ENCODE measurements at regions not wholly inside any gene's neighbourhood (a gene's known extent, or its start where the extent isn't known, plus 50 kb on each side); places are given as distances from the start of the nearest gene placed in this dataset.

GRCh38 chr22:25354456-25354855 lies 135.0 kb downstream of the CRYBB2 start:
- no peaks in the 10 kb centered on the region for H3K9me3 ChIP-seq (ENCODE audit: low read length)
- POLR2A ChIA-PET = no interaction called here
- BruUV-seq (replicated peaks) = no TSS peak
- no peak overlapping the region for H3K4me2 ChIP-seq (ENCODE audit: low read length)
- H3K4me3 ChIP-seq (ENCODE audit: low read depth, low read length, poor library complexity, severe bottlenecking) = no peak overlapping the region
- H2AFZ ChIP-seq (ENCODE audit: low read length) = no peak overlapping the region
- DNase-seq (ENCODE audit: low spot score) = no peak
- H3K27ac ChIP-seq (ENCODE audit: low read depth, low read length, poor library complexity, severe bottlenecking) = no peak overlapping the region
- H3K4me1 ChIP-seq (ENCODE audit: insufficient read depth, low read length, poor library complexity, severe bottlenecking) = peaks cover 11% of the 10 kb centered on the region
- intact Hi-C loops (cut with micrococcal nuclease; ENCODE audit: unreplicated experiment) = no loop called here
- H4K20me1 ChIP-seq (ENCODE audit: insufficient read depth, low read length) = no peaks in the 10 kb centered on the region
- H3K79me2 ChIP-seq (ENCODE audit: insufficient read depth, low read depth, low read length) = no peaks in the 10 kb centered on the region
- TF ChIP-seq CTCF (conservative IDR thresholded peaks at IDR 0.05; ENCODE audit: low read length) = no peak
- TF ChIP-seq EZH2phosphoT487 (IDR thresholded peaks at IDR 0.05; ENCODE audit: borderline replicate concordance, low read depth, low read length) = no peak
- CTCF ChIA-PET (ENCODE audit: unreplicated experiment) = no interaction called here
- H3K36me3 ChIP-seq (ENCODE audit: insufficient read depth, low read length) = peaks cover 38% of the 10 kb centered on the region; the same call in 1 of the 2 replicates
- H3K9me2 ChIP-seq (ENCODE audit: insufficient read depth, low read length) = no peaks in the 10 kb centered on the region

GRCh38 chr22:25357132-25357455 lies 137.7 kb downstream of the CRYBB2 start:
- H3K4me2 ChIP-seq (ENCODE audit: low read length) = no peak overlapping the region
- no TSS peak for BruUV-seq (replicated peaks)
- no peak overlapping the region for H3K27ac ChIP-seq (ENCODE audit: low read depth, low read length, poor library complexity, severe bottlenecking)
- H3K9me3 ChIP-seq (ENCODE audit: low read length) = no peaks in the 10 kb centered on the region
- H4K20me1 ChIP-seq (ENCODE audit: insufficient read depth, low read length) = no peaks in the 10 kb centered on the region
- peaks cover 40% of the 10 kb centered on the region; the same call in 1 of the 2 replicates for H3K36me3 ChIP-seq (ENCODE audit: insufficient read depth, low read length)
- ChIA-PET CTCF (ENCODE audit: unreplicated experiment) (no interaction called here), POLR2A (no interaction called here)
- H2AFZ ChIP-seq (ENCODE audit: low read length) = no peak overlapping the region
- TF ChIP-seq EZH2phosphoT487 (IDR thresholded peaks at IDR 0.05; ENCODE audit: borderline replicate concordance, low read depth, low read length) (no peak), CTCF (conservative IDR thresholded peaks at IDR 0.05; ENCODE audit: low read length) (no peak)
- H3K9me2 ChIP-seq (ENCODE audit: insufficient read depth, low read length) = no peaks in the 10 kb centered on the region
- intact Hi-C loops (cut with micrococcal nuclease; ENCODE audit: unreplicated experiment) = no loop called here
- H3K79me2 ChIP-seq (ENCODE audit: insufficient read depth, low read depth, low read length) = no peaks in the 10 kb centered on the region
- peaks cover 11% of the 10 kb centered on the region for H3K4me1 ChIP-seq (ENCODE audit: insufficient read depth, low read length, poor library complexity, severe bottlenecking)
- DNase-seq (ENCODE audit: low spot score) = no peak
- no peak overlapping the region for H3K4me3 ChIP-seq (ENCODE audit: low read depth, low read length, poor library complexity, severe bottlenecking)

DNA sequence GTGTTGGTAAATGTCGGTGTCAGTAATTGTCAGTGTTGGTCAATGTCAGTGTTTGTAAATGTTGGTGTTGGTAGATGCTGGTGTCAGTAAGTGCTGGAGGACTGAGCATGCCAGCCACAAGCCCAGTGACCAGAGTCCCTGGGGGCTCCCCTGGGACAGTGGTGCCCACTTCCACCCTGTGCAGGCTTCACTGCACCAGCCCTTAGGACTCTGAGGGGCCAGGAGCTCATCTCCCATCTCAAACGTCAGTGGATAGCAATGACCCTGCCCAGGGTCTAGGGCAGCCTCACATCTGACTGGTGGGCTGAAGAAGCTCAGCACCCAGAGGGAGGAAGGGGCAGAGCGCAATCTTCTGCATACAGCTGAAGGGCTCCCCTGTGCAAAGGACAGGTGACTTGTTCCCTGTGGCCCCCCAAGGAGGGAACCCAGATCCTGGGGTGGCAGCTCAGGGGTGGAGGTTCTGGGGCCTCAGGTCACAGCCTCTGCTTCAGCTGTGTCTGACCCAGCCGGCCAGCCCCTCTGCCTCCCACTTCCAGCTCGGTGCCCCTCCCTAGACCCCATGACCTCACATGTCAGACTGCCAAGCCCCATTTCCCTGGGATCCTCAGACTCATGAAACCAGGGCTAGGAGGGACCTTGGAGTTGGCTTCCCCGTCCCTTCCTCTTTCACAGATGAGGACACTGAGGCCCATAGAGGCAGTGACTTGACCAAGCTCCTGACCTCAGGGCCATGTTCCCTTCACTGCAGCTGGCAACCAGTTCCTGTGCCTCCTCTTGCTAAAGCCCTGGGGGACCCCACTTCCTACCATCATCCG lies 138.4 kb downstream of the CRYBB2 start:
- H3K4me2 ChIP-seq (ENCODE audit: low read length) = no peak overlapping the region
- H3K4me1 ChIP-seq (ENCODE audit: insufficient read depth, low read length, poor library complexity, severe bottlenecking) = peaks cover 11% of the 10 kb centered on the region
- peaks cover 34% of the 10 kb centered on the region; the same call in 1 of the 2 replicates for H3K36me3 ChIP-seq (ENCODE audit: insufficient read depth, low read length)
- H2AFZ ChIP-seq (ENCODE audit: low read length) = no peak overlapping the region
- no peak overlapping the region for H3K27ac ChIP-seq (ENCODE audit: low read depth, low read length, poor library complexity, severe bottlenecking)
- intact Hi-C loops (cut with micrococcal nuclease; ENCODE audit: unreplicated experiment) = no loop called here
- H3K9me3 ChIP-seq (ENCODE audit: low read length) = no peaks in the 10 kb centered on the region
- no peak for TF ChIP-seq CTCF (conservative IDR thresholded peaks at IDR 0.05; ENCODE audit: low read length)
- TF ChIP-seq EZH2phosphoT487 (IDR thresholded peaks at IDR 0.05; ENCODE audit: borderline replicate concordance, low read depth, low read length) = no peak
- ChIA-PET CTCF (ENCODE audit: unreplicated experiment) (interaction anchor here (0.7 kb wide), 1 partner anchor 131 kb away, joined by 3 read pairs; no protein-coding TSS in a partner anchor), POLR2A (interaction anchor here (0.6 kb wide), 1 partner anchor 942 kb away, joined by 3 read pairs; no protein-coding TSS in a partner anchor)
- no peak overlapping the region for H3K4me3 ChIP-seq (ENCODE audit: low read depth, low read length, poor library complexity, severe bottlenecking)
- BruUV-seq (replicated peaks) = no TSS peak
- H3K9me2 ChIP-seq (ENCODE audit: insufficient read depth, low read length) = no peaks in the 10 kb centered on the region
- DNase-seq (ENCODE audit: low spot score) = no peak
- no peaks in the 10 kb centered on the region for H4K20me1 ChIP-seq (ENCODE audit: insufficient read depth, low read length)
- no peaks in the 10 kb centered on the region for H3K79me2 ChIP-seq (ENCODE audit: insufficient read depth, low read depth, low read length)

All from OCI-LY7 (cell line).